ENCODE measurements at regions not wholly inside any gene's neighbourhood (a gene's known extent, or its start where the extent isn't known, plus 50 kb on each side); places are given as distances from the start of the nearest gene placed in this dataset.

DNA sequence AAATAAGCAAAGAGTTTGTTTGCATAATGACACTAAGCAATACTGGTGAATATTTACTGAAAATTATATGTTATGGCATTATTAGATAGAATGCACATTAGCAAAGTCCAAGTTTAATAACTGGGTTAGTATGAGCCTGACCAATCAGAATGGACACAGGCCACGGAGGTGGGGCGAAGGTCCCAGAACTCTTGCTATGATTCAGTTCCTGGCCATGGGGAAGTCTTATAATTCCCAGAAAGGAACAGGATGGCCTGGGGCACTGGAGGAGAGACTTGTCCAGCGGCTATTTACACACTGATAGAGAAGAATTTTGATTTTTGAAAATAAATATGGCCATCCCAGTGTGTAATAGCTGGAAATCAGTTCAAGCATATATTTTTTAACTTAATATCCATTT is 372.0 kb downstream of the EFNB2 start:
- Histone ChIP-seq H3F3A (ENCODE audit: control insufficient read depth, insufficient read depth) (no peaks in the 10 kb centered on the region), H3K27me3 (ENCODE audit: control insufficient read depth, low read length) (no peaks in the 10 kb centered on the region), H3K4me1 (ENCODE audit: control insufficient read depth, low read length) (no peaks in the 10 kb centered on the region), H3K4me2 (ENCODE audit: low read length) (no peak overlapping the region), H3K36me3 (ENCODE audit: control insufficient read depth, low read length) (no peaks in the 10 kb centered on the region), H3K4me3 (ENCODE audit: low read length) (no peak overlapping the region), H3K27ac (ENCODE audit: low read depth, low read length) (no peak overlapping the region), H4K20me1 (ENCODE audit: control insufficient read depth, insufficient read depth, low read depth, low read length) (no peaks in the 10 kb centered on the region), H3K9me3 (ENCODE audit: control insufficient read depth, insufficient read depth, low read length) (no peaks in the 10 kb centered on the region), H3K9me2 (replicated peaks; ENCODE audit: control insufficient read depth, low read length) (no peaks in the 10 kb centered on the region), H3K79me2 (ENCODE audit: control insufficient read depth, low read length) (no peaks in the 10 kb centered on the region)
- no peak for TF ChIP-seq EZH2phosphoT487 (IDR thresholded peaks at IDR 0.05; ENCODE audit: borderline replicate concordance, low read length)
- TF ChIP-seq, protein P1, sequence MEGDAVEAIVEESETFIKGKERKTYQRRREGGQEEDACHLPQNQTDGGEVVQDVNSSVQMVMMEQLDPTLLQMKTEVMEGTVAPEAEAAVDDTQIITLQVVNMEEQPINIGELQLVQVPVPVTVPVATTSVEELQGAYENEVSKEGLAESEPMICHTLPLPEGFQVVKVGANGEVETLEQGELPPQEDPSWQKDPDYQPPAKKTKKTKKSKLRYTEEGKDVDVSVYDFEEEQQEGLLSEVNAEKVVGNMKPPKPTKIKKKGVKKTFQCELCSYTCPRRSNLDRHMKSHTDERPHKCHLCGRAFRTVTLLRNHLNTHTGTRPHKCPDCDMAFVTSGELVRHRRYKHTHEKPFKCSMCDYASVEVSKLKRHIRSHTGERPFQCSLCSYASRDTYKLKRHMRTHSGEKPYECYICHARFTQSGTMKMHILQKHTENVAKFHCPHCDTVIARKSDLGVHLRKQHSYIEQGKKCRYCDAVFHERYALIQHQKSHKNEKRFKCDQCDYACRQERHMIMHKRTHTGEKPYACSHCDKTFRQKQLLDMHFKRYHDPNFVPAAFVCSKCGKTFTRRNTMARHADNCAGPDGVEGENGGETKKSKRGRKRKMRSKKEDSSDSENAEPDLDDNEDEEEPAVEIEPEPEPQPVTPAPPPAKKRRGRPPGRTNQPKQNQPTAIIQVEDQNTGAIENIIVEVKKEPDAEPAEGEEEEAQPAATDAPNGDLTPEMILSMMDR (IDR thresholded peaks at IDR 0.05; ENCODE audit: low read depth, low read length, poor library complexity, severe bottlenecking), result no peak

DNA sequence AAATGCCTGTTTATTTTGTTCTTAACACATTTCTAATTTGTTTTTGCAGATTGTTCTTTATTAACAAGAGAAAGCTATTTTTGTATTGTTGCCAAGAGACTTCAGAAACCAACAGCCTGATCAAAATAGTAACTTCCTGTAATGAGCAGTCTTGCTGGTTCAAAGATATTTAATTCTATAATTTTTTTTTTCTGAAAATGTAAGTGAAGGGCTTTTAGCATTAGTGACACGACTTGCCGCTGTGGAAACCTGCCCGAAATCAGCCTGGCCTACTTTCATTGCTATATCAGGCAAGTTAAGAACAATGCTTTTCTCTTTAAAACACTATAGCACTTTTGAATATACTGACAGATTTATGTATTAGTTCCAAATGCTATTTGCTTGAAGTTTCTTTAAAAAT is 374.3 kb downstream of the EFNB2 start:
- H3K27me3 ChIP-seq (ENCODE audit: control insufficient read depth, low read length), result no peaks in the 10 kb centered on the region
- H3K9me3 ChIP-seq (ENCODE audit: control insufficient read depth, insufficient read depth, low read length), result no peaks in the 10 kb centered on the region
- no peaks in the 10 kb centered on the region for H3K4me1 ChIP-seq (ENCODE audit: control insufficient read depth, low read length)
- H3K27ac ChIP-seq (ENCODE audit: low read depth, low read length), result no peak overlapping the region
- H4K20me1 ChIP-seq (ENCODE audit: control insufficient read depth, insufficient read depth, low read depth, low read length), result no peaks in the 10 kb centered on the region
- H3K4me2 ChIP-seq (ENCODE audit: low read length), result no peak overlapping the region
- no peak for TF ChIP-seq EZH2phosphoT487 (IDR thresholded peaks at IDR 0.05; ENCODE audit: borderline replicate concordance, low read length)
- H3K36me3 ChIP-seq (ENCODE audit: control insufficient read depth, low read length), result no peaks in the 10 kb centered on the region
- H3K9me2 ChIP-seq (replicated peaks; ENCODE audit: control insufficient read depth, low read length), result no peaks in the 10 kb centered on the region
- H3K79me2 ChIP-seq (ENCODE audit: control insufficient read depth, low read length), result no peaks in the 10 kb centered on the region
- H3F3A ChIP-seq (ENCODE audit: control insufficient read depth, insufficient read depth), result no peaks in the 10 kb centered on the region
- no peak overlapping the region for H3K4me3 ChIP-seq (ENCODE audit: low read length)

DNA sequence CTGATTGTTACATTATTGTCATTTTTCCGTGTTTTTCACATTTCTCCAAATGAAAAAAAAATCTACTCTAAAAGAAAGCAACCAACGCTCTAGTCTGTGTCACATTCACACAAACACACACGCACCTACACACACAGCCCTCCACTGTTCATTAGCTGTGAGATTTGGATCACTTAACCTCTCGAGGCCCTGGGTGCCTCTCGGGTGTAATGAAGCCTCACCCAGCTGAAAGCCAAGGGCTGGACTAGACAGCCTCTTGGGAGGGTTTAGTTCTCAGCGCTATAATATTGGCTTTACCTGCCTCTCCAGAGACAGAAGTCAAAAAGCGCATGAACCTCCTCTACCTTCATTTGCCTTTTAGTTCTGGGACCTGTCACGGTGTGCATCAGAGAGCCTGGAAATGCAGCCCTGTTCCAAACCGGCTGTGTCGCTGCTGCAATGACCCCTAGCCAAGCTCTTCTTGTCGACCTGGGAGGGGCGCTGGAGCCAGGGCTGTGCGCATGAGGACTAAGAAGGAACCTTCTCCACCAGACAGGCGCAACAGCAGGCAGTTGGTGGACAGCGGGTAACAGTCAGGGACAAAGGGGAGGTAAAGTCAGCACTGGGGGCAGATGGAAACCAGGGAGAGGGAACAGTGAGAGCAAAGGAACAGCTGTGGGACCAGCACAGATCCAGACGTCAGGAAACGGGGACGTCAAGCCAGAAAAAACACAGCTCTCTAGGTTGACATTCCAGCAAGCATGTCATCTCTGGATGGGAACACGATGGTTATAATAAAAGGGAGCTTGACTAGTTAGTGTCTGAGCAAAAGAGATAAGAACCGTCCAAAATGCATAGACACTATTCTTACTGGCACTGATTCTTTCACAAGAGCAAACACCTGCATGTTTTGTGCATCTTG is 375.9 kb downstream of the EFNB2 start:
- Histone ChIP-seq H3K4me1 (ENCODE audit: control insufficient read depth, low read length) (no peaks in the 10 kb centered on the region), H3K9me2 (replicated peaks; ENCODE audit: control insufficient read depth, low read length) (no peaks in the 10 kb centered on the region), H3K9me3 (ENCODE audit: control insufficient read depth, insufficient read depth, low read length) (no peaks in the 10 kb centered on the region), H4K20me1 (ENCODE audit: control insufficient read depth, insufficient read depth, low read depth, low read length) (no peaks in the 10 kb centered on the region), H3K4me3 (ENCODE audit: low read length) (no peak overlapping the region), H3K36me3 (ENCODE audit: control insufficient read depth, low read length) (no peaks in the 10 kb centered on the region), H3K4me2 (ENCODE audit: low read length) (no peak overlapping the region), H3K27ac (ENCODE audit: low read depth, low read length) (no peak overlapping the region), H3K79me2 (ENCODE audit: control insufficient read depth, low read length) (no peaks in the 10 kb centered on the region), H3K27me3 (ENCODE audit: control insufficient read depth, low read length) (no peaks in the 10 kb centered on the region), H3F3A (ENCODE audit: control insufficient read depth, insufficient read depth) (no peaks in the 10 kb centered on the region)
- TF ChIP-seq EZH2phosphoT487 (IDR thresholded peaks at IDR 0.05; ENCODE audit: borderline replicate concordance, low read length), result no peak
- TF ChIP-seq, protein P1 (IDR thresholded peaks at IDR 0.05; ENCODE audit: low read depth, low read length, poor library complexity, severe bottlenecking), result no peak

DNA sequence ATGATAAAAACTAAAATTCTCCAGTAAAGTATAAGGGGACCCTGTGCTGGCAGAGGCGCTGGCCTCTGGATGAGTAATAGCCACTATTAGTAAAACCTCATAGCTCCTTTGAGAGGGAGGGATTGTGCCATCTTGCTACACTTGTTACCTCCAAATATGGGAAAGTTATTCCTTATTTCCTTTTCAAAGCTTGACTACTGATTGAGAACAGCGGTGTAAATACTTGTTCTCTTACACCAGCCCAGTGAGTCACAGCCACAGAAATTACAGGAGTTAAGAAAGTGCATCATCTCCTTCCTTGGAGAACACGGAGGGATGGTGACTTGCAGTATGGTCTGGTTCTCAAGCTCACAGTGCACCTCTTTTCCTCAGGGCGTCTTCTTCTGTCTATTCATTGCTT is 379.0 kb downstream of the EFNB2 start:
- Histone ChIP-seq H3F3A (ENCODE audit: control insufficient read depth, insufficient read depth) (no peaks in the 10 kb centered on the region), H3K4me2 (ENCODE audit: low read length) (no peak overlapping the region), H3K4me1 (ENCODE audit: control insufficient read depth, low read length) (no peaks in the 10 kb centered on the region), H3K79me2 (ENCODE audit: control insufficient read depth, low read length) (no peaks in the 10 kb centered on the region), H4K20me1 (ENCODE audit: control insufficient read depth, insufficient read depth, low read depth, low read length) (no peaks in the 10 kb centered on the region), H3K36me3 (ENCODE audit: control insufficient read depth, low read length) (no peaks in the 10 kb centered on the region), H3K9me2 (replicated peaks; ENCODE audit: control insufficient read depth, low read length) (no peaks in the 10 kb centered on the region), H3K27me3 (ENCODE audit: control insufficient read depth, low read length) (no peaks in the 10 kb centered on the region), H3K4me3 (ENCODE audit: low read length) (no peak overlapping the region), H3K27ac (ENCODE audit: low read depth, low read length) (no peak overlapping the region), H3K9me3 (ENCODE audit: control insufficient read depth, insufficient read depth, low read length) (no peaks in the 10 kb centered on the region; the same call in 1 of the 2 replicates)
- TF ChIP-seq, protein P1 (IDR thresholded peaks at IDR 0.05; ENCODE audit: low read depth, low read length, poor library complexity, severe bottlenecking), result no peak
